ENCODE measurements at regions not wholly inside any gene's neighbourhood (a gene's known extent, or its start where the extent isn't known, plus 50 kb on each side); places are given as distances from the start of the nearest gene placed in this dataset.
"Not testable (repeated sequence)": the region's sequence is repeated elsewhere in the genome, so short reads cannot be mapped to it uniquely, and the experiment has no call there.

DNA sequence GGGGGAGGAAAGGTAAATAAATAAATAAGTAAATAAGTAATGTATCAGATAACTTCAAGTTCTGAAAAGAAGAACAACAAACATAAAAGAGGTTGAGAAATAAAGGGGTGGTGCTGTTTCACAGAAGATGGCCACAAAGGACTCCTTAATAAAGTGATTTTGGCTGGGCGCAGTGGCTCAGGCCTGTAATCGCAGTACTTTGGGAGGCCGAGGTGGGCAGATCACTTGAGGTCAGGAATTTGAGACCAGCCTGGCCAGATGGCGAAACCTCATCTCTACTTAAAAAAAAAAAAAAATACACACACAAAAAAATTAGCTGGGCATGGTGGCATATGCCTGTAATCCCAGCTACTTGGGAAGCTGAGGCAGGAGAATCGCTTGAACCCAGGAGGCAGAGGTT is 315.5 kb downstream of the MIAT start:
- DNase-seq, ATAC-seq: not testable (repeated sequence)

DNA sequence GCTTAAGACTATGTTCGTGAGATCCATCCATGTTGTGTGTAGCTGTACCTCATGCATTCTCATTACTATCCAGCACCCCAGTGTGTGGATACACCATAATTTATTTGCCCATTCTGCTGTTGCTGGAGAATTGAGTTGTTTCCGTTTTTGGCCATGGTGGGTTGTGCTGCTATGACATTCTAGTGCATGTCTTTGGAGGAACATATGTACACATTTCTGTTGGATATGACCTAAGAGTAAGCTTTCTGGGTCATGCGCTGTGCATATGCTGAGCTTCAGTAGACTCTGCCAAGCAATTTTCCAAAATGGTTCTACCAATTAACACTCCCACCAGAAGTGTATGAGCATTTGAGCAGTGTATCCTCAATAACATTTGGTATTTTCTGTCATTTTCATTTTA is 316.6 kb downstream of the MIAT start:
- no peak for DNase-seq
- no peak for ATAC-seq

DNA sequence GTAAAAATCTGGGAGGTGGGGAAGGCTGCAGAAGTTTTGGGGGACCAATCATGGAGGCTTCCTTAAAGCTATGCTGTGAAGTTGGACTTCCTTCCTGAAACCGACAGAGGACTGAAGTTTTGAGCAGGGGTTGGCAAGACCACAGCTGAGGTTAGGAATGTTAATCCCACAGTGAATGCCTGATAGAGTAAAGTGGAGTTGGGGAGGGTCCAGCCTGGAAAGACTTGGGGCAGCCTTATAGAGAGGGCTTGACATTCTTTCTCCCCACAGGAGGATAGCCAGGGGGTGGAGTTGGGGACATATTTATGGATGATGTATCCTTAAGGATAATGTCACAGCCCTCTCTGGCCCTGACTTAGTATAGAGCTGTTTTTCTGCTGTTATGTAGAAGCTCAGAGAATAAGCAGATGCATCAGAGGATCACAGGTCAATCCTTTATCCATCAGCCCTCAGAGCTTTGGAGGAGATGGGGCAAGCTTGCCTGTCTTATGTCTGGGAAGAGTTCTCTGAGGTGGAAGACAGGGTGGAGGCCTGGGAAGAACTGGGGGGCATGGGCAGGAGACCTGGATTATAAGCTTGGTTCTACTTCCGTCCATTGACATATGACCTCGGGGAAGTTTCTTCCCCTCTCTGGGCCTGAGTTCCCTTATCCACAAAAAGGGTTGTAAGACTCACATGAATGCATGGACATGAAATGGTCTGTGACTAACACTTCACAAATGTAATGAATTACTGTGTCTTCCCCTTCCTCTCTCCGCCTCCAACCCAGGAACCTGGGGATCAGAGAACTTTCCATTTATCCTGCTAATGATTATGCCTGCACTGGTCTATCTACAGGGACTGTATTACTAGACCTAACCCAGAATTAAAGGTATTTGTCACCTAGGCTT is 317.8 kb downstream of the MIAT start:
- DNase-seq (no peak), ATAC-seq (no peak)

DNA sequence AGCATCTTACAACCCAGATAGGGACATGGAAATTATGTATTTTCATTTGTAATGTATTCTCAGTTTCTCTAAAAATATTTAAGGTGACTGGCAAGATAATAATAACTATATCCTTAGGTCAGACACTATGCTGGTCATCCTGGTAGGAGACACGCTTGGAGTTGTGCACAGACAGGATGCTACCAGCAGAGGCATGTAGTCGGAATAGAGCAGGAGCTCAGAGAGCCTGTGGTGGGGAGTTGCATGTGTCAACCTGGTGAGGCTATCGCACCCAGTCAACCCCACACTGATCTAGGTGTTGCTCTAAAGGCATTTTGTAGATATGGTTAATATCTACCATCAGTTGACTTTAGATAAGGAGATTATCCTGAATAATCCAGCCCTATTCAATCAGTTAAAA is 318.5 kb downstream of the MIAT start:
- no peak for DNase-seq
- ATAC-seq = no peak

DNA sequence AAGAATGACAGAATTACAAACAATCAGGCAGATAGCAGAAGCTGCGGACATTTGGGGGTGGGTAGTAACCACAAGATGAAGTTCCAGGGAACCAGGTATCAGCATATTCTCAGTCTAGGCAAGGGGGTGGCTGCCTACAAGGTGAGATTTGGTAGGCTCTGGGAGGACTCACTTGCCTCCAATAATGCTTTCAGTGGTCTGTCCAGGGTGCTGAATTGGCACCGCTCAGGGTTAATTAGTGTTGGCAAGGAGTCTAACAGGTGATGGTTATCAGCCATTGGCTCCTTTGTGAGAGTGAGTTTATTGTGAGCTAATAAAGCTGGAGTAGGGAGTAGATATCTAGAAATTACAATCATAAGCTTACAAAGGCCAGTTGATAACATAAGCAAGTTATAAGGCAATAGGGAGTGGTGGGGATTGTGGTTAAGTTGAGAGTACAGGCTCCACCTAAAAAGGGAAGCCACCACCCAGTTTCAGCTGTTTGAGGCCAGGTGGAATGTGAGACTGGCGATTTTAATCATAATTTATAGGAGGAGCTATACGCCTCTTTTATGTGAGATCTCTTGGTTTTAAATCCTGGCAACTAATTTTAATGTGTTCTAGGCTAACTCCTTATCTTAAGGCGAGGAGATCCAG is 320.5 kb downstream of the MIAT start:
- ATAC-seq = no peak
- DNase-seq = no peak

DNA sequence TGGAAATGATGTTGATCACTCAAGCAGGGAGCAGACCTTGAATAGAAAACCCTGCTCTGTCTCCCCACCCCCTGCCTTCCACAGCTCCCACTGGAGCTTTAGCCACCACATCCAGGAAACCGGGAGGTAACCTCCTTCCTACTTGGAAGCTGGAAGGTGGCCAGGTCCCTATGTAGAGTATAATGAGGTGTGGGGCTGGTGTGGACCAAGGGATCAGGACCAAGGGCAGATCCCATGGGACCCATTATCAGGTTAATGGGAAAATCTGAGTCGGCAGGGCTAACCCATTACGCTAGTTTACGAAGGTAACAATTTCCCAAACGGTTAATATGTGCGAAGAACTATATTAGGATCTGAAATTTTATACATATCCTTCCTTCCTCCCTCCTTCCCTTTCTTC is 321.9 kb downstream of the MIAT start:
- no peak for DNase-seq
- ATAC-seq = no peak

DNA sequence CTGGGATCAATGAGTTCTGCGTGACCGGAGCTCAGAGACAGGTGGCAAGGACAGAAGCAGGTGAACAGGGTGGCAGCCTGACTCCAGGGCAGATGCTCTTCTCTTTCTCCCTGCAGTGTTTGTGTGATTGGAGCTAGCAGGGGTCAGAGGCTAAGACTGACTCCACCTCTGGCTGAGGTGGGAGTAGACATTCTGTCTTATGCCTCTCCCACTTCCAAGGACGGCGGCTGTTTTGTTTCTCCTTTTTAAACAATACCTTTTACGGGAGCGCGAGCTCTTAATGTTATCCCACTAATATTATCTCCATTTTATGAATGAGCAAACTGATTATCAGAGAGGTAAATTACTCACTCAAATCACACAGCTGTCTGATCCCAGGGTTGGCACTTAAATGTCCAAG is 323.7 kb downstream of the MIAT start:
- ATAC-seq (no peak), DNase-seq (no peak)

DNA sequence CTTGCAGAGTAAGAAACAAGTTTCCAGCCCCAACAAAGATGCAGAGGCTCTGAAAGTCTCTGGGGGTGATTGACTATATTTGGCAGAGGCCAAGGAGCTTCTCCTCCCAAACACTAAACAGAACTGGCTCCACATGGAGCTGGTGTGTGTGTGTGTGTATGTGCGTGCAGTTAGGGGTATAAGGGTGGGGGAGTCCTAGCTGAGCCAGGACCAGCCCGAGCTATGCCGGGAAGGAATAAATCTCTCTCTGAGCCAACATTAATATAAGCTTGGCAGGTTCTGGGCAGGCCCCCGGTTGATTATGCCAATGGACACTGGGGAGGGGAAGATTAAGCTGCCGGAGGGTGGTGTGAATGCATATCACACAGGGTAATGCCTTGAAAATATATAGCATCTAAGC is 324.2 kb downstream of the MIAT start:
- DNase-seq = no peak

DNA sequence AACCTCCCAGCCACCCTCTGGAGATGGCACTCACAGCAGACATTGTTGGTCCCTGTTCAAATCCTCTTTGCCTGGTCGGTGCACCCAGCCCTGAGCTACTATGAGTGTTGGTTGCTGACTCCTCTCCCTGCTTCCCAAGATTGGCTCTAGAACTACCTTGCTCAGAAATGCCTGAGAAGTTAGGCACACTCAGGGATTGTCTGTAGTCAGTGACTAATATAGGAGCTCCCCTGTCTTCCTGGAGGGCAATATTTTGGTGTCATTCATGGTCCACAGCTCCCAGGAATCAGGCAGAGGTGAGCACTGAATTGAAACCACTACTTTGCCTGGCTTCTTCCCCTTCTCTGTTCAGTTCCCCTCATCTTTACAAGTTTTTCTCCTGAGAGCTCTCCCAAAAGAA is 325.9 kb downstream of the MIAT start:
- ATAC-seq = no peak
- no peak for DNase-seq

More for the DNA sequence above, 324.2 kb downstream of the MIAT start:
- ATAC-seq = no peak

DNA sequence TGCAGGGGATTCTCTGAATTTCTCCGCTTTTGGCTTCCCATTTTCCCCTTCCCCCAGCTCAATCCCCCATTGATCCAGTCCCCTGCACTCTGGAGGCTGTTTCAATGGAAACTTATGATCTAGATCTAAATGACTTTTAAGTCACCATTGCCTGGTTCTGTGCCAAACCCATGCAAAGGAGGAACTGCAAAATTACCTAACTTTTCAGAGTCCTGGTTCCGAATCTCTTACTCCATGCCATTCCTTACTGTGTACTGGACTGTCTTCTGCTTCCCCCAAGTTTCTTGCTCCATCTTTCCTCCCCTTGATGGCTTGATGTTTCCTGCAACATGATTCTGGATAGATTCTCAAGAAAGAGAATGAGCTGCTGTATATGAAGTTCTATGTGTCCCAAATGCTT is 327.8 kb downstream of the MIAT start:
- no peak for ATAC-seq
- DNase-seq = no peak

DNA sequence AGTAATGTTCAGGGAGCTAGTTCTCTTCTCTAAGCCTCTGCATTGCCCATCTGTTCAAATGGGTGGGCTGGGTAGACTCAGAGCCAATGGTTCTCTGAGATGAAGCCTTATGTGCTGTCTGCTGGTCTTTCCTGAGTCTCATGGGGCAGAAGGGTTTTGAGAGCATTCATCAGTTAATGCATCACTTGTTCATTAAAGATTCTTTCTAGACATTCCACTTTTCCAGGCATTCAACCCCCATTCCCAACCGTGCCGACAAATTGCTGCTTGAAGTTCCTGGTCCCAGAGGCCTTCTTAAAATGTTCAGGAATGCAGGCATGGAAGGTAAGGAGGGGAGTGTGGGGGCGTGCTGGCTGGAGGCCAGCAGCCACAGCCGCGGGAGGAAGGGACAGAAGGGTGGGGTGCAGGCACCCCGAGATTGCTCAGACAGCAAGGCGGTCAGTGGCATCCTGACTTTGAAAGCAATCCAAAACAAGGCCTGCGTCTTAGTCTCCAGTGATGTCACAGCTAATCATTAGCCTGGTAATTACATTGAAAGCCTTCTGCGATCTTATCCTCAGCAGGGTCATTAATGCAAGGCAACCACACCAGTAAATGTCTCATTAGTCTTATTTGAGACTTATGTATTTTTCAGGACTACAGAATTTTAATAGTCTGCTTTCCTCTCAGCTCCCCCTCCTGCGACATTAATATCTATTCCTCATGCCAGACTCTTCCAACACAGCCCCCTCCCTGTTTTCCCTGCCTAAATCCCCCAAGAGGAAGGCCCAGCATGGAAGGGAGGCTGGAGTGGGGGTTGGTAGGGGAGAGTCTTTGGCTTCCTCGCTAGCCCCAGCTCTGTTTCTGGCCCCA is 328.8 kb downstream of the MIAT start:
- no peak for DNase-seq
- no peak for ATAC-seq

DNA sequence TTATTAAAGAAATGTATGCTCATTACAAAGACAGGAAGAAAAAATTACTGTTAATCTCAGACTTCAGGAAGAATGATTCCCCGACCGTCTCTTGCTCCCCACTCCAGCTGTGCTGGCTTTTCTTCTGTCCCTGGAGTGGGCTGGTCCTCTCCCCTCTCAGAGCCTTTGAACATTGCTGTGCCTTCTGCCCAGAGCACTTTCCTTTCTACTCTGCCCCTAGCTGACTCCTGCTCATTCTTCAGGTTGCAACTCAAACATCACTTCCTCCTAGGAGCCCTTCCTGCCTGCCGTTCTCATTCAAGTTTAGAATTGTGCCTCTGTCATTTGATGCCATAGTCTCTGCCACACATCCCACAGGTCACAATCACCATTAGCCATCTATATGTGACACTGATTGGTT is 329.5 kb downstream of the MIAT start:
- DNase-seq (no peak), ATAC-seq (no peak)

DNA sequence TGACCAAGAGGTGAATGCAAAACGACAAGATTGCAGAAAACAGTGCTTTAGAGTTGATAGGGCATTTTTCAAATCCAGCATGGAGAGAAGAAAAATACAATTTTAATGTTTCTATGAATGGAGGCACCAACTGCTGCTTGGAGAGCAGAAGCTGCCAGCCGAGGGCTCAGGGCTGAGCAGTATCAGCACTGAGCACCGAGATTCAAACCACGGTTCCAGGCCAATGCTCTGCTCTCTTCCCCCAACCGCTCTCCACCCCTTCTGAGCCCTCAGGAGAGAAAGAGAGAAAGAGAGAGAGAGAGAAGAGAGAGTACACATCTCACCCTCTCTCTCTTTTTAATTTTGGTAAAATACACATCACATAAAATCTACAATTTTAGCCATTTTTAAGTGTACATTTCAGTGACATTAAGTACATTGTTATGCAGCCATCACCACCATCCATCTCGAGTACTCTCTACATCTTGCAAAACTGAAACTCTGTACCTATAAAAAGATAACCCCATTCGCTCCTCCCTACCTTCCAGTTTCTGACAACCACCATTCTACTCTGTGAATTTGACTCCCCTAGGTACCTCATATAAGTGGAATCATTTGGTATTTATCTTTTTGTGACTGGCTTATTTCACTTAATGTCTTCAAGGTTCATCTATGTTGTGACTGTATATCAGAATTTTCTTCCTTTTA is 333.3 kb downstream of the MIAT start:
- no peak for ATAC-seq
- DNase-seq = no peak

DNA sequence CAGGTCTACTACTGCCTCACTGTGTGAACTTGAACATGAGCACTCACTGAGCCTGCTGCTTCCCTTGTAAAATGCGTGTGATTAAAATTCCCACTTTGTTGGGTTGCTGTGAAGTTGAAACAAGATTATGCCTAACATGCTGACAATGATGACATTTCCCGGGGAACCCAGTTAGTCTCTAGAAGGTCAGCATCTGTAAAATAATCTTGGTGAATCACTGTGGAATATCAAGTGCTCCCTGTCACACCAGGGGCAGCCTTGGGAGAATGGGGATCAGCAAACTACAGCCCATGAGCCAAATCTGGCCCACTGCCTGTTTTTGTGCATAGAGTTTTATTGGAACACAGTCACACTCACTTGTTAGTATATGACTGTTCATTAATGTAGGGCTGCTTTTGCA is 335.2 kb downstream of the MIAT start:
- no peak for DNase-seq
- no peak for ATAC-seq

DNA sequence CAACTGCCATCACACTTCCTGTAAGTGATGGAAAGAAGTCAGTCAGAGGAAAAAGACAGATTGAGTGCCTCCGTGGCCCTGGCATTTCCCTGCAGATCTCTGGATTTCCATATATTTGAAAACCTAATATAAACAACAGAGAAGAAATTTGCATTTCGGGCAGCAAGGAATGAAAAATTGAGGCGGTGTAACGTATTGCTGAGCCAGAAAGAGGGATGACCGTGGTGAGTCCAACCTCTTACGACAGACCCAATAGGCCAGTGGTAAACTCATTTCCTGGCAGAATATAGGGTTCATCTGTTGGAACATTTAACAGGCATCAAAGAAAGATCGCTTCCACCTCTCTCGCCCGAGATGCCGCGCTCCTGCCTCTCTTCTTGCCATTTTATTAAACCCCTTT is 336.5 kb downstream of the MIAT start:
- ATAC-seq (no peak), DNase-seq (no peak)

DNA sequence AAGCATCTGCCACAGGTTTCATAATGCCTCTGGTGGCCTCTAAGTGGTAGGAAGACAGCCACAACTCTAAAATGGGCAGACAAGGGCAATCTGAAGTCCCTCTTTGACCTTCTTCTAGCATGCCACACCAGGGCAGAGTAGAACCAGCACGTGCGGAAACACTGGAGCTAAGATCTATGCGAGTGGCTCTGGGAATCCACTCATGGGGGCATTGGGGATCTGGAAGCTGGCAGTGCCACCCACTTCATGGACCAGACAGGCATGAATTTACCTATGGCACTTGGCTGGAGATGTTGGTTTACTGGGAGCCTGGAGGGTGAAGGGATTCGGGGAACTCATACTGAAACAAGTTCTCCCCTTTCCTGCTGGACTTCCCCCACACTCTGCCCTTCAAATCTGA is 337.4 kb downstream of the MIAT start:
- DNase-seq (no peak), ATAC-seq (no peak)

DNA sequence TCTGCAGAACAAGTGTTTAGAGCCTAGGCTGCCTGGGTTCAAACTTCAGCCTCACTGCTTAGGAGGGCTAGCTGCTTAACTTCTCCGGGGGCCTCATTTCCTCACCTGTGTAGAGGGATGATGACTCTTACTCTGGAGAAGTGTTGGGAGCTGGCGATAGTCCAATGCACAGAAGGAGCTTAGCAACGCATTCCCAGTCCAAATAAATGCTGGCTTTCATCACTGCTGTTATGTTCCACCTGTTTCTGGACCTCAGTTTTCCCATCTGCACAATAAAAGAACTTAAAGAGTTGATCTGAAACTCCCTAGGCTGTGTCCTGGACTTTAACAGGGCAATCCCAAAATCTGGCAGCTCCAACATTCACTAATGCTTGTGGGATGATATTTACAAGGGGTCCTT is 337.8 kb downstream of the MIAT start:
- no peak for DNase-seq
- no peak for ATAC-seq

DNA sequence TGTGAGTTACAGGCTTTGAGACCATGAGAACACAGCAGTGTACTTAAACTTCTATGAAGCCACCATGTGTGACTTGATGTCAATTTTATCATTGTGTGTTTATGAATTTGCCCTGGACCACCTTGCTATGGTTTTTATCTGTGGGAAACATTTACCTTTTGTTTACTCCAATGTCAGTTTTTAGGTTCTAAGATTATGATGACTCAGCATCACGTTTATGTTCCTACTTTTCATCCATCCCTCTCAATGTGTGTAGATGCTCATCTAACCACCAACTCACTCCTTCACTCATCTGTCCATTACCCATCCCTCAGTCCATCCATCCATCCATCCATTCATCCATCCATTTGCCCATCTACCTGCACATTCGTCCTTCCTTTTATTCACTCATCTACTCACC is 338.8 kb downstream of the MIAT start:
- ATAC-seq (no peak), DNase-seq (no peak)

DNA sequence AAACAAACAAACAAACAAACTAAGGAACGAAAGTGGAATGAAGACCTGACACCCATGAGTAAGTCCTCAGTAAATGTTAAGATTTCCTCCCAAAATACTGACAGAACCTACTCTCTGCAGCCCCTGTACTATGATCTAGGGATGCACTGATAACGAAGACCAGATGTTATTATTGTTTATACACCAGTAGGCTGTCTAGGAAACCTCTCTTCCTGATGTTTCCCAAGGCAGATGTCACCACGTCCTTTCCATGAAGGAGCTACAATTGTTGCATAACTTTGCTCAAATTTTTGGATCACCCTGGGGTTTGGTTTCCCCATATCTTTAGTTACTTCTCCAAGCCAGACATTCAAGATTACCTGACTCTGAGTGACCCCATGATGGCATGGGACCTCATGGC is 340.7 kb downstream of the MIAT start:
- DNase-seq (no peak), ATAC-seq (no peak)

DNA sequence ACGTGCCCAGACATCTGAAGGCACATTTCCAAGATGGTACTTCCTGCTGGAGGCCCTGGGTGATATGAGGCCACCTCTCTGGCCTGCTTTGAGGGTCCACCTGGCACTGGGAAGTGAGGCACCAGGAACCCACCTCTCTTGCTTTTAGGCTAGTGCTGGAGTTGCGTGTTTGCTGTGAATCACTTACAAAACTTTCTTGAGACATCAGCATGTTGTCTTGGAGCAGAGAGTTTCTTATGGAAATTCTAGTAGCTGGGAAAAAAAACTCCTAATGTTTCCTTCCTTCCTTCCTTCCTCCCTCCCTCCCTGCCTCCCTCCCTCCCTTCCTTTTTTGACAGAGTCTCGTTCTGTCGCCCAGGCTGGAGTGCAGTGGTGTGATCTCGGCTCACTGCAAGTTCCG is 341.3 kb downstream of the MIAT start:
- no peak for DNase-seq
- ATAC-seq = no peak

DNA sequence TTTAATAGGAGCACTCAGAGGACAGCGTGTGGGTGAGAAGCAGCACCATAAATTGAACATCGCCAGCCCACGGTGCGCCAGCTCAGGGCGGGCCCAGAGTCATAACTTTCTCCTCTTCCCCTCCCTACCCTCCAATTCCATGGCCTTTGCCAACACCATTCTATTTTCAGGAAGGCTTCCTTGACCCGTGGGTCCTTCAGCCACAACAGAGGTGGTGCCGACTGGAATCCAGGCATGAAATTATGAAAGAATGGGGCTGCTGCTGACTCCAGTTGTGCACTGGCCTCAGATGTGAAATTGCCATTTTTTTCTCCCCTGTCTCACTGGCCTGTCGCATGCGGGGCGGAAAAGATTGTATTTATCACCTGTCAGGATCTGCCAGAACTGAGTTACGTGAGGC is 345.9 kb downstream of the MIAT start:
- no peak for ATAC-seq
- no peak for DNase-seq

DNA sequence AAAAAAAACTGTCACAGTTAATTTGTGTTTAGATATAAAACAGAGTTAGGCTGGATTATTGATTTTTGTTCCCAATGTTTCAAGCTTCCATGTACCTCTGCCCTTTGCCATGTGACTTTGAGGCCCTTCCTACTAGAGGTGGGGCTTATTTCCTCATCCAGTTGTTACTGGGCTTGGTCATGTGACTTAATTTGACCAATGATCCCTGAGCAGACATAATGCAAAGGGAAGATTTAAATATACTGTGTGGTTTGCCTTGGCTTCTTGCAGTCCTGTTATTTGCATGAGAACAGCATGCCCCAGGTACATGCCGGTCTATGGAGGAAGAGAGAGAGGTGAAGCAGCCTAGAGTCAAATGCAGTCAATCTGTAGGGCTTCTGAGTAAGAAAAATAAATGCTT is 347.0 kb downstream of the MIAT start:
- DNase-seq (no peak), ATAC-seq (no peak)

DNA sequence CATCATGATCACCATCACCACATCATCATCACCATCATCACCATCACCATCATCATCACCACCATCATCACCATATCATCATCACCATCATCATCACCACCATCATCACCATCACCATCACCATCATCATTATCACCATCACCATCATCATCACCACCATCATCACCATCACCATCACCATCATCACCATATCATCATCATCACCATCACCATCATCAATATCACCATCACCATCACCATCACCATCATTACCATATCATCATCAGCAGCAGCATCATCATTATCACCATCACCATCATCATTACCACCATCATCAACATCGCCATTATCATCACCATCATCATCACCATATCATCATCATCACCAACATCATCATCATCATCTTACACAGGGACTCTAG is 351.1 kb downstream of the MIAT start:
- ATAC-seq (no peak), DNase-seq (no peak)
